IMR-90 (cell line): ENCODE measurements at regions not wholly inside any gene's neighbourhood (a gene's known extent, or its start where the extent isn't known, plus 50 kb on each side); places are given as distances from the start of the nearest gene placed in this dataset.

Experiments
- ATAC-seq: fragments of 200-7000 bp; cut with Tn5 transposase; 2 replicates; pipeline ENCODE4 v1.9.1; 2020; ENCODE audit warnings: low read depth, mild to moderate bottlenecking, moderate library complexity
- BruUV-seq: library from RNA; stranded (reverse); fragments of 400-500 nt; replicated peaks from 2 replicates; lab custom pipeline; 2021; lab: Mats Ljungman, UMichigan
- CTCF ChIA-PET: fragments of 300-600 bp; formaldehyde crosslinking; extraction: SDS; loops from one replicate; lab custom pipeline; 2021; ENCODE audit warnings: antibody characterized with exemption; lab: Yijun Ruan, JAX
- POLR2A ChIA-PET: fragments of 300-600 bp; sonication (Branson Sonifier 250); formaldehyde crosslinking; loops from one replicate; lab custom pipeline; 2022; ENCODE audit warnings: antibody characterized with exemption; ENCODE audit not compliant: unreplicated experiment; lab: Charles Lee
- DNase-seq: peaks from one replicate; pipeline ENCODE4 v3.0.0; 2013
- H2AFZ ChIP-seq: replicated peaks from 2 replicates; pipeline ENCODE3; 2013; ENCODE audit warnings: low read length, mild to moderate bottlenecking; ENCODE audit not compliant: poor library complexity
- H2AK5ac ChIP-seq: 2 replicates; pipeline ENCODE4 v1.6.1; 2013; ENCODE audit warnings: low read depth, low read length, inconsistent platforms
- H2AK9ac ChIP-seq: replicated peaks from 2 replicates; pipeline ENCODE3; 2013; ENCODE audit warnings: mild to moderate bottlenecking, low read depth, low read length, moderate library complexity; ENCODE audit not compliant: poor library complexity
- H2BK120ac ChIP-seq: 2 replicates; pipeline ENCODE4 v1.6.1; 2013; ENCODE audit warnings: low read depth, low read length, inconsistent platforms
- H2BK15ac ChIP-seq: 3 replicates; pipeline ENCODE4 v1.6.1; 2013; ENCODE audit warnings: low read depth, low read length, inconsistent platforms
- H2BK20ac ChIP-seq: 2 replicates; pipeline ENCODE4 v1.6.1; 2013; ENCODE audit warnings: low read depth, mild to moderate bottlenecking, inconsistent platforms, low read length, moderate library complexity
- H2BK5ac ChIP-seq: 2 replicates; pipeline ENCODE4 v1.6.1; 2013; ENCODE audit warnings: mild to moderate bottlenecking, low read depth, low read length, inconsistent platforms; ENCODE audit not compliant: poor library complexity, severe bottlenecking
- H3K14ac ChIP-seq: replicated peaks from 2 replicates; pipeline ENCODE4 v1.6.1; 2013; ENCODE audit warnings: low read depth, low read length, inconsistent platforms
- H3K18ac ChIP-seq: 2 replicates; pipeline ENCODE4 v1.6.1; 2013; ENCODE audit warnings: low read depth, low read length, control low read depth
- H3K23ac ChIP-seq: 2 replicates; pipeline ENCODE4 v1.6.1; 2013; ENCODE audit warnings: low read depth, low read length, inconsistent platforms
- H3K27ac ChIP-seq: 2 replicates; pipeline ENCODE4 v1.5.1; 2013; ENCODE audit warnings: mild to moderate bottlenecking, control low read depth, low read length; ENCODE audit not compliant: insufficient read depth
- H3K27me3 ChIP-seq: 2 replicates; pipeline ENCODE4 v1.6.1; 2013; ENCODE audit warnings: low read length; ENCODE audit not compliant: control insufficient read depth, insufficient read depth
- H3K36me3 ChIP-seq: 2 replicates; pipeline ENCODE4 v1.6.1; 2013; ENCODE audit warnings: low read length, mixed read lengths; ENCODE audit not compliant: control insufficient read depth, insufficient read depth
- H3K4ac ChIP-seq: 2 replicates; pipeline ENCODE4 v1.6.1; 2013; ENCODE audit warnings: low read depth, low read length, inconsistent platforms
- H3K4me1 ChIP-seq: 2 replicates; pipeline ENCODE4 v1.6.1; 2013; ENCODE audit warnings: low read length, mixed read lengths; ENCODE audit not compliant: control insufficient read depth, insufficient read depth
- H3K4me2 ChIP-seq: 2 replicates; pipeline ENCODE4 v1.6.1; 2013; ENCODE audit warnings: low read depth, mild to moderate bottlenecking, control low read depth, low read length, moderate library complexity
- H3K4me3 ChIP-seq: 2 replicates; pipeline ENCODE4 v1.5.1; 2013; ENCODE audit warnings: low read depth, mild to moderate bottlenecking, control low read depth, low read length, moderate library complexity; ENCODE audit not compliant: insufficient read depth
- H3K56ac ChIP-seq: 2 replicates; pipeline ENCODE4 v1.6.1; 2013; ENCODE audit warnings: low read length, inconsistent platforms; ENCODE audit not compliant: insufficient read depth; ENCODE audit errors: extremely low read depth
- H3K79me1 ChIP-seq, 2 experiments: 2 replicates each; pipeline ENCODE4 v1.6.1; 2013; ENCODE audit warnings: low read length in 2 of 2, inconsistent platforms in 1 of 2, low read depth in 1 of 2
- H3K9ac ChIP-seq: 2 replicates; pipeline ENCODE4 v1.6.1; 2013; ENCODE audit warnings: low read depth, low read length, control low read depth
- H3K9me1 ChIP-seq: 2 replicates; pipeline ENCODE4 v1.6.1; 2013; ENCODE audit warnings: low read length, inconsistent platforms; ENCODE audit not compliant: insufficient read depth
- H3K9me3 ChIP-seq: 2 replicates; pipeline ENCODE4 v1.6.1; 2013; ENCODE audit warnings: low read length; ENCODE audit not compliant: control insufficient read depth, insufficient read depth
- H4K20me1 ChIP-seq: 2 replicates; pipeline ENCODE4 v1.6.1; 2013; ENCODE audit warnings: low read length, inconsistent platforms; ENCODE audit not compliant: insufficient read depth
- H4K5ac ChIP-seq: 2 replicates; pipeline ENCODE4 v1.6.1; 2013; ENCODE audit warnings: mild to moderate bottlenecking, low read depth, low read length, control low read depth
- H4K8ac ChIP-seq, 2 experiments: 2 replicates each; pipeline ENCODE4 v1.6.1; 2013; ENCODE audit warnings: low read depth in 2 of 2, low read length in 2 of 2, control low read depth in 1 of 2, inconsistent platforms in 1 of 2
- H4K91ac ChIP-seq: 2 replicates; pipeline ENCODE4 v1.6.1; 2013; ENCODE audit warnings: low read depth, low read length, inconsistent platforms; ENCODE audit not compliant: insufficient read depth
- NFE2L2 ChIP-seq: fragments of 150-350 bp; IDR thresholded peaks from 2 replicates; pipeline ENCODE4 v1.6.1; 2016; ENCODE audit warnings: low read depth, mild to moderate bottlenecking, low read length
- WGBS, 2 experiments: methylation state at CpG; one replicate each; pipeline versions ENCODE4 v1.1.5 to v1.1.7; 2013; ENCODE audit warnings: missing lambda C conversion rate in 2 of 2; ENCODE audit not compliant: insufficient read length in 1 of 2; ENCODE audit errors: extremely low coverage in 2 of 2; 5-methylcytosine and 5-hydroxymethylcytosine counted together
- dilution Hi-C: fragments of 300-500 bp; cut with HindIII; formaldehyde crosslinking; loops from one replicate; pipeline ENCODE4 v1.14.3; 2018; ENCODE audit warnings: low sequenced_read_pairs; ENCODE audit not compliant: unreplicated experiment
- in situ Hi-C: fragments of 300-500 bp; cut with MboI; formaldehyde crosslinking; loops from 3 replicates; pipeline ENCODE4 v1.14.3; 2019; ENCODE audit warnings: low sequenced_read_pairs, inconsistent platforms, mixed read lengths
- intact Hi-C: fragments of 100-400 bp; cut with micrococcal nuclease; formaldehyde crosslinking; loops from 2 replicates; pipeline ENCODE4 v1.10.0; 2022
- TF ChIP-seq, protein P1 (sequence below): fragments of 150-350 bp; IDR thresholded peaks from 2 replicates; pipeline ENCODE4 v1.6.1; 2017; ENCODE audit warnings: mild to moderate bottlenecking, antibody characterized with exemption, low read length, low read depth

DNA sequence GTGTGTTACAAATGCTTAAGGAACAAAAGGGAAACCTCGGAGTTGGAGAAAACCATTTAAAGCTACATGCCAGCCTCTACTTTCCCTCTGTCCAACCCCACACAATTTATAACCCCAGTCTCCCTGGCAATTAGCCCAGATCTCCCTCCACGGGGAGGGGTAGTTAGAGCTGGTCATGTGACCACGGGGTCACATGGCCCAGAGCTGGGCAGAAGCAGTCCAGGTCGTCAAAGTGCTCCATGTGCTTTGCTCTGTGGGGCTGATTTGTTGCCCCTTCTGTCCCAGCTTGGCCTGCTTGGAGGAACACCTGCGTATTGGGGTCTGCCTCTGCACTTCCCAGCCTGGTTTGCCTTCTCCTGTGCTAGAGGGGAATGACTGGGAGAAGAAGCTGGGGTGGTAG lies 219.1 kb downstream of the RBM19 start:
- TF ChIP-seq, protein P1, sequence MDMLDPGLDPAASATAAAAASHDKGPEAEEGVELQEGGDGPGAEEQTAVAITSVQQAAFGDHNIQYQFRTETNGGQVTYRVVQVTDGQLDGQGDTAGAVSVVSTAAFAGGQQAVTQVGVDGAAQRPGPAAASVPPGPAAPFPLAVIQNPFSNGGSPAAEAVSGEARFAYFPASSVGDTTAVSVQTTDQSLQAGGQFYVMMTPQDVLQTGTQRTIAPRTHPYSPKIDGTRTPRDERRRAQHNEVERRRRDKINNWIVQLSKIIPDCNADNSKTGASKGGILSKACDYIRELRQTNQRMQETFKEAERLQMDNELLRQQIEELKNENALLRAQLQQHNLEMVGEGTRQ: peak; percentile 72
- no peak for TF ChIP-seq NFE2L2
- Histone ChIP-seq H4K5ac (no peak overlapping the region), H3K27ac (no peak overlapping the region), H2AFZ (peak overlapping the region; percentile 15), H2BK120ac (no peak overlapping the region), H2BK5ac (no peak overlapping the region), H4K8ac (no peak overlapping the region), H3K36me3 (no peaks in the 10 kb centered on the region), H3K4ac (no peak overlapping the region), H3K9ac (no peak overlapping the region), H3K4me3 (no peak overlapping the region), H2AK9ac (no peak overlapping the region), H3K18ac (no peak overlapping the region), H3K4me1 (no peaks in the 10 kb centered on the region), H3K4me2 (no peak overlapping the region), H3K56ac (no peak overlapping the region), H3K23ac (no peak overlapping the region), H3K14ac (no peak overlapping the region), H4K20me1 (no peaks in the 10 kb centered on the region), H2BK15ac (no peak overlapping the region), H3K27me3 (peaks cover 23% of the 10 kb centered on the region), H4K91ac (no peak overlapping the region), H3K9me3 (no peaks in the 10 kb centered on the region), H3K79me1 (no peaks in the 10 kb centered on the region), H2BK20ac (no peak overlapping the region), H3K9me1 (no peaks in the 10 kb centered on the region), H2AK5ac (no peak overlapping the region)
- DNase-seq: no peak
- ChIA-PET POLR2A (no interaction called here), CTCF (no interaction called here)
- no peak for ATAC-seq
- WGBS, 2 experiments: no CpG with 5 or more reads among the region's 5 CpGs
- BruUV-seq: no TSS peak
- in situ Hi-C loops: no loop called here
- dilution Hi-C loops: no loop called here
- intact Hi-C loops: no loop called here
